Neural cell (in vitro differentiated cells): ENCODE measurements at regions not wholly inside any gene's neighbourhood (a gene's known extent, or its start where the extent isn't known, plus 50 kb on each side); places are given as distances from the start of the nearest gene placed in this dataset.

Experiments
- H2AFZ ChIP-seq: fragments of 200-600, 300-800 bp; sonication (generic), shearing (Covaris generic); 2 replicates; pipeline ENCODE4 v1.6.0; 2014; ENCODE audit warnings: low read depth, mild to moderate bottlenecking, antibody characterized with exemption, low read length, moderate library complexity
- H3F3A ChIP-seq: fragments of 200-600 bp; shearing (Covaris generic); 2 replicates; pipeline ENCODE4 v1.6.1; 2016; ENCODE audit warnings: mild to moderate bottlenecking, moderate library complexity, mixed read lengths, antibody characterized with exemption, low read length; ENCODE audit not compliant: insufficient read depth, poor library complexity, severe bottlenecking
- H3K27ac ChIP-seq: fragments of 200-600, 300-800 bp; sonication (generic), shearing (Covaris generic); 2 replicates; pipeline ENCODE4 v1.5.1; 2014; ENCODE audit warnings: mild to moderate bottlenecking, low read length, moderate library complexity
- H3K27me3 ChIP-seq: fragments of 300-800, 200-600 bp; sonication (generic), shearing (Covaris generic); 2 replicates; pipeline ENCODE4 v1.6.0; 2014; ENCODE audit warnings: mild to moderate bottlenecking, low read depth, low read length, moderate library complexity; ENCODE audit not compliant: insufficient read depth
- H3K36me3 ChIP-seq: fragments of 300-800, 200-600 bp; sonication (generic), shearing (Covaris generic); 2 replicates; pipeline ENCODE4 v1.5.1; 2014; ENCODE audit warnings: mild to moderate bottlenecking, antibody characterized with exemption, low read length, moderate library complexity; ENCODE audit not compliant: insufficient read depth
- H3K4me2 ChIP-seq: fragments of 300-800, 200-600 bp; sonication (generic), shearing (Covaris generic); 2 replicates; pipeline ENCODE4 v1.6.0; 2014; ENCODE audit warnings: mild to moderate bottlenecking, low read length
- H3K4me3 ChIP-seq: fragments of 300-800, 200-600 bp; sonication (generic), shearing (Covaris generic); 2 replicates; pipeline ENCODE4 v1.5.1; 2014; ENCODE audit warnings: mild to moderate bottlenecking, low read length, moderate library complexity
- H3K79me2 ChIP-seq: fragments of 200-600 bp; shearing (Covaris generic); replicated peaks from 2 replicates; pipeline ENCODE4 v1.6.0; 2014; ENCODE audit warnings: mild to moderate bottlenecking, low read length, moderate library complexity; ENCODE audit not compliant: insufficient read depth
- H3K9ac ChIP-seq: fragments of 300-800, 200-600 bp; sonication (generic), shearing (Covaris generic); 2 replicates; pipeline ENCODE4 v1.6.1; 2016; ENCODE audit warnings: mild to moderate bottlenecking, low read length, mixed read lengths
- H3K9me2 ChIP-seq: fragments of 200-600 bp; shearing (Covaris generic); 2 replicates; pipeline ENCODE4 v1.6.1; 2016; ENCODE audit warnings: mild to moderate bottlenecking, low read length, mixed read lengths; ENCODE audit not compliant: insufficient read depth
- H3K9me3 ChIP-seq: fragments of 200-600, 300-800 bp; sonication (generic), shearing (Covaris generic); 2 replicates; pipeline ENCODE4 v1.6.1; 2016; ENCODE audit warnings: mild to moderate bottlenecking, mixed run types, low read length, moderate library complexity, mixed read lengths
- H4K20me1 ChIP-seq: fragments of 200-600 bp; shearing (Covaris generic); 2 replicates; pipeline ENCODE4 v1.6.1; 2016; ENCODE audit warnings: mild to moderate bottlenecking, mixed run types; ENCODE audit not compliant: insufficient read depth
- EP300 ChIP-seq: fragments of 450-650 bp; conservative IDR thresholded peaks from 2 replicates; pipeline ENCODE4 v1.6.1; 2014; ENCODE audit warnings: antibody characterized with exemption, mild to moderate bottlenecking, moderate library complexity; ENCODE audit not compliant: poor library complexity, severe bottlenecking
- EZH2 ChIP-seq: fragments of 200-600, 300-800 bp; shearing (Covaris generic), sonication (generic); IDR thresholded peaks from 2 replicates; pipeline ENCODE4 v1.6.1; 2014; ENCODE audit warnings: antibody characterized with exemption, low read length, borderline replicate concordance, mild to moderate bottlenecking; ENCODE audit not compliant: insufficient read depth, poor library complexity, severe bottlenecking
- MXI1 ChIP-seq: fragments of 450-650 bp; conservative IDR thresholded peaks from 2 replicates; pipeline ENCODE4 v1.6.1; 2014; ENCODE audit warnings: antibody characterized with exemption, mild to moderate bottlenecking; ENCODE audit not compliant: poor library complexity, severe bottlenecking
- POLR2AphosphoS5 ChIP-seq: IDR thresholded peaks from 2 replicates; pipeline ENCODE4 v1.6.1; 2012
- RAD21 ChIP-seq: fragments of 450-650 bp; conservative IDR thresholded peaks from 2 replicates; pipeline ENCODE4 v1.6.1; 2014; ENCODE audit warnings: antibody characterized with exemption, mild to moderate bottlenecking, moderate library complexity
- SMC3 ChIP-seq: fragments of 450-650 bp; conservative IDR thresholded peaks from 2 replicates; pipeline ENCODE4 v1.6.1; 2014; ENCODE audit warnings: antibody characterized with exemption, mild to moderate bottlenecking, moderate library complexity; ENCODE audit not compliant: poor library complexity
- TAF1 ChIP-seq: IDR thresholded peaks from 2 replicates; pipeline ENCODE4 v1.6.1; 2012; ENCODE audit warnings: low read depth
- TF ChIP-seq, protein P1 (sequence below): IDR thresholded peaks from 2 replicates; pipeline ENCODE4 v1.6.1; 2012; ENCODE audit warnings: borderline replicate concordance
- TF ChIP-seq, protein P2 (sequence below): fragments of 450-650 bp; IDR thresholded peaks from 2 replicates; pipeline ENCODE4 v1.5.1; 2014; ENCODE audit warnings: antibody characterized with exemption, mild to moderate bottlenecking, moderate library complexity; ENCODE audit not compliant: poor library complexity, severe bottlenecking

DNA sequence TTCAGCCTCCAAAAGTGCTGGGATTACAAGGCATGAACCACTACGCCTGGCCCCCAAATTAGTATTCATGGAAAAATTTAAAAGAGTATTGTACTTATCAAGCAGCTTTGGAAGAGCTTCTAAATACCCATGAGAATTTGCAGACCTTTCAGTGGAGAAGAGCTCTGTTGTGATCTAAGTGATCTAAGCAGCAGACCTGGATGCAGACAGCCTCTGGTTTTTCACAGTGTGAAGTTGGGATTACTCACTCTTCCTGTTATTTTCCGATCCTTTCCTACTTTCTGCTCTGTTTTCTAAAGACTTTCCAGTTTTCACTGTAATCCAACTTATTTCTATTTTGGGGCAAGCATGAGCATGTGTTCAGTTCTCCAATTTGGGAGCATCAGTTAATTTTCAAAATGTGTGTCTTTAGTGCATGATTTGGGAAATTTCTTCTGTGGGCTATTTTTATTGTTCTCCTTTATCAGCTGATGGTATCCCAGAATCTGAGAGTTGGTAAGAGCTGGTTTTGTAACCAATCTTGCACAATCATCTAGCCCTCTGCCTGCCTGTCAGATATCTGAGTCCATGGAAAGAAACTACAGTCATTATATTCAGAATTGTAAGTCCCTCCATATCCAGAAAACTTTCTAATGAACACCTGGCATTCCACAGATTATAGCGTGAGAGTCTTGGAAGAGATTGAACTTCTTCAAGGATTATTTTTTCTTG, 207.7 kb upstream of the DTNBP1 start:
- Histone ChIP-seq H3K9me2 (no peaks in the 10 kb centered on the region), H4K20me1 (no peaks in the 10 kb centered on the region), H3K27me3 (no peaks in the 10 kb centered on the region), H3K27ac (no peak overlapping the region), H3F3A (no peaks in the 10 kb centered on the region), H3K36me3 (no peaks in the 10 kb centered on the region), H3K4me2 (no peak overlapping the region), H3K9ac (no peak overlapping the region), H2AFZ (no peak overlapping the region), H3K9me3 (no peaks in the 10 kb centered on the region), H3K4me3 (no peak overlapping the region), H3K79me2 (no peaks in the 10 kb centered on the region)
- TF ChIP-seq EZH2 (no peak), RAD21 (no peak), EP300 (no peak), POLR2AphosphoS5 (no peak), TAF1 (no peak), MXI1 (no peak), SMC3 (no peak)
- TF ChIP-seq, protein P1, sequence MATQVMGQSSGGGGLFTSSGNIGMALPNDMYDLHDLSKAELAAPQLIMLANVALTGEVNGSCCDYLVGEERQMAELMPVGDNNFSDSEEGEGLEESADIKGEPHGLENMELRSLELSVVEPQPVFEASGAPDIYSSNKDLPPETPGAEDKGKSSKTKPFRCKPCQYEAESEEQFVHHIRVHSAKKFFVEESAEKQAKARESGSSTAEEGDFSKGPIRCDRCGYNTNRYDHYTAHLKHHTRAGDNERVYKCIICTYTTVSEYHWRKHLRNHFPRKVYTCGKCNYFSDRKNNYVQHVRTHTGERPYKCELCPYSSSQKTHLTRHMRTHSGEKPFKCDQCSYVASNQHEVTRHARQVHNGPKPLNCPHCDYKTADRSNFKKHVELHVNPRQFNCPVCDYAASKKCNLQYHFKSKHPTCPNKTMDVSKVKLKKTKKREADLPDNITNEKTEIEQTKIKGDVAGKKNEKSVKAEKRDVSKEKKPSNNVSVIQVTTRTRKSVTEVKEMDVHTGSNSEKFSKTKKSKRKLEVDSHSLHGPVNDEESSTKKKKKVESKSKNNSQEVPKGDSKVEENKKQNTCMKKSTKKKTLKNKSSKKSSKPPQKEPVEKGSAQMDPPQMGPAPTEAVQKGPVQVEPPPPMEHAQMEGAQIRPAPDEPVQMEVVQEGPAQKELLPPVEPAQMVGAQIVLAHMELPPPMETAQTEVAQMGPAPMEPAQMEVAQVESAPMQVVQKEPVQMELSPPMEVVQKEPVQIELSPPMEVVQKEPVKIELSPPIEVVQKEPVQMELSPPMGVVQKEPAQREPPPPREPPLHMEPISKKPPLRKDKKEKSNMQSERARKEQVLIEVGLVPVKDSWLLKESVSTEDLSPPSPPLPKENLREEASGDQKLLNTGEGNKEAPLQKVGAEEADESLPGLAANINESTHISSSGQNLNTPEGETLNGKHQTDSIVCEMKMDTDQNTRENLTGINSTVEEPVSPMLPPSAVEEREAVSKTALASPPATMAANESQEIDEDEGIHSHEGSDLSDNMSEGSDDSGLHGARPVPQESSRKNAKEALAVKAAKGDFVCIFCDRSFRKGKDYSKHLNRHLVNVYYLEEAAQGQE: no peak
- TF ChIP-seq, protein P2, sequence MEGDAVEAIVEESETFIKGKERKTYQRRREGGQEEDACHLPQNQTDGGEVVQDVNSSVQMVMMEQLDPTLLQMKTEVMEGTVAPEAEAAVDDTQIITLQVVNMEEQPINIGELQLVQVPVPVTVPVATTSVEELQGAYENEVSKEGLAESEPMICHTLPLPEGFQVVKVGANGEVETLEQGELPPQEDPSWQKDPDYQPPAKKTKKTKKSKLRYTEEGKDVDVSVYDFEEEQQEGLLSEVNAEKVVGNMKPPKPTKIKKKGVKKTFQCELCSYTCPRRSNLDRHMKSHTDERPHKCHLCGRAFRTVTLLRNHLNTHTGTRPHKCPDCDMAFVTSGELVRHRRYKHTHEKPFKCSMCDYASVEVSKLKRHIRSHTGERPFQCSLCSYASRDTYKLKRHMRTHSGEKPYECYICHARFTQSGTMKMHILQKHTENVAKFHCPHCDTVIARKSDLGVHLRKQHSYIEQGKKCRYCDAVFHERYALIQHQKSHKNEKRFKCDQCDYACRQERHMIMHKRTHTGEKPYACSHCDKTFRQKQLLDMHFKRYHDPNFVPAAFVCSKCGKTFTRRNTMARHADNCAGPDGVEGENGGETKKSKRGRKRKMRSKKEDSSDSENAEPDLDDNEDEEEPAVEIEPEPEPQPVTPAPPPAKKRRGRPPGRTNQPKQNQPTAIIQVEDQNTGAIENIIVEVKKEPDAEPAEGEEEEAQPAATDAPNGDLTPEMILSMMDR: no peak

DNA sequence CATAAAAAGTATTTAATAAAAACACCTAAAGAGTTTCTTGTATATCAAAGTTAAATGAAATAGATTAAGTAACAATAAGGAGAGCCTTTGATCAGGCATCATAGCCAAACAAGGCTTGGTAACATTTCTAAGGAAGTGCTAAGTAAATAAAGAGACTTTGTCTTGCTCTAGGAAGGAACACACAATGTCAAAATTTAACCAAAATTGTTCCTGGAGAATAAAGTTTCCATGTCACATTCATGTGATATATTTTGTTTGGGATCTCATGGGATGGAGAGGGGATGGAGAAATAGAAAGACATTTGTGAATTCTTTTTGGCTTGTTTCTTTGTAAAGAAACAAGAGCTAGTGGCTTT, 201.9 kb upstream of the DTNBP1 start:
- no peak overlapping the region for H3K27ac ChIP-seq
- H3K79me2 ChIP-seq: no peaks in the 10 kb centered on the region
- no peaks in the 10 kb centered on the region for H3F3A ChIP-seq
- no peaks in the 10 kb centered on the region for H3K27me3 ChIP-seq
- no peak overlapping the region for H3K4me3 ChIP-seq
- no peak overlapping the region for H3K4me2 ChIP-seq
- no peaks in the 10 kb centered on the region for H3K36me3 ChIP-seq
- no peaks in the 10 kb centered on the region for H3K9me2 ChIP-seq
- no peaks in the 10 kb centered on the region for H4K20me1 ChIP-seq
- TF ChIP-seq MXI1 (no peak), RAD21 (no peak)
- TF ChIP-seq, protein P1: no peak
- TF ChIP-seq, protein P2: no peak
- no peak overlapping the region for H2AFZ ChIP-seq
- no peak overlapping the region for H3K9ac ChIP-seq
- no peaks in the 10 kb centered on the region for H3K9me3 ChIP-seq
